H1 (cell line): ENCODE measurements at regions not wholly inside any gene's neighbourhood (a gene's known extent, or its start where the extent isn't known, plus 50 kb on each side); places are given as distances from the start of the nearest gene placed in this dataset.

Source experiments
- CTCF ChIA-PET: fragments of 300-600 bp; sonication (Branson Sonifier 250); formaldehyde crosslinking; loops from one replicate; lab custom pipeline; 2021; ENCODE audit not compliant: partially characterized antibody; lab: Charles Lee
- POLR2A ChIA-PET: fragments of 300-600 bp; sonication (Branson Sonifier 250); formaldehyde crosslinking; loops from one replicate; lab custom pipeline; 2021; ENCODE audit warnings: inconsistent platforms; ENCODE audit not compliant: partially characterized antibody; lab: Charles Lee
- DNase-seq, 2 experiments: peaks; one replicate each; pipeline versions ENCODE4 v3.0.0 to v3.0.0-alpha.2; 2010 to 2022; ENCODE audit warnings: low spot score in 2 of 2, low read depth in 1 of 2, mixed read lengths in 1 of 2
- FAIRE-seq: peaks from 2 replicates; lab custom pipeline; 2011; peaks lifted over from hg19 to GRCh38; lab: Jason Lieb, UNC
- H2AFZ ChIP-seq: 2 replicates; pipeline ENCODE4 v1.8.1; 2012; ENCODE audit warnings: low read length, inconsistent platforms
- H2AK5ac ChIP-seq: 2 replicates; pipeline ENCODE4 v1.6.1; 2013; ENCODE audit warnings: low read depth, low read length
- H2BK120ac ChIP-seq: replicated peaks from 2 replicates; pipeline ENCODE3; 2013; ENCODE audit warnings: low read depth, low read length, inconsistent platforms
- H2BK12ac ChIP-seq: 2 replicates; pipeline ENCODE4 v1.6.1; 2013; ENCODE audit warnings: low read depth, low read length
- H2BK15ac ChIP-seq: 2 replicates; pipeline ENCODE4 v1.6.1; 2013; ENCODE audit warnings: low read length
- H2BK20ac ChIP-seq: 2 replicates; pipeline ENCODE4 v1.6.1; 2013; ENCODE audit warnings: low read length
- H2BK5ac ChIP-seq: 2 replicates; pipeline ENCODE4 v1.6.1; 2013; ENCODE audit warnings: low read depth, low read length
- H3K14ac ChIP-seq: 2 replicates; pipeline ENCODE4 v1.6.1; 2013; ENCODE audit warnings: inconsistent platforms; ENCODE audit not compliant: insufficient read length
- H3K18ac ChIP-seq: 2 replicates; pipeline ENCODE4 v1.6.1; 2013; ENCODE audit warnings: low read length; ENCODE audit errors: extremely low read depth
- H3K23ac ChIP-seq: 2 replicates; pipeline ENCODE4 v1.6.1; 2013; ENCODE audit warnings: inconsistent platforms; ENCODE audit not compliant: insufficient read length
- H3K23me2 ChIP-seq: 2 replicates; pipeline ENCODE4 v1.6.1; 2013; ENCODE audit warnings: low read depth, low read length
- H3K27ac ChIP-seq: 2 replicates; pipeline ENCODE4 v1.6.1; 2011; ENCODE audit warnings: low read depth, low read length, inconsistent platforms
- H3K27me3 ChIP-seq, 4 experiments: replicated peaks in 1 of 4; 1 replicate in 1 of 4; 2 replicates in 3 of 4; pipeline versions ENCODE4 v1.6.1 to v1.8.1; 2011 to 2013; ENCODE audit warnings: low read length in 3 of 4, mild to moderate bottlenecking in 3 of 4, inconsistent platforms in 2 of 4, mixed read lengths in 2 of 4, moderate library complexity in 1 of 4; ENCODE audit not compliant: control insufficient read depth in 3 of 4, insufficient read depth in 3 of 4; ENCODE audit errors: extremely low read depth in 1 of 4
- H3K36me3 ChIP-seq, 4 experiments: 2 replicates each; pipeline versions ENCODE4 v1.6.1 to v1.8.1; 2011 to 2013; ENCODE audit warnings: mild to moderate bottlenecking in 4 of 4, low read length in 3 of 4, moderate library complexity in 2 of 4, control low read depth in 1 of 4, inconsistent platforms in 1 of 4; ENCODE audit not compliant: insufficient read depth in 4 of 4, control insufficient read depth in 2 of 4
- H3K4ac ChIP-seq: replicated peaks from 2 replicates; pipeline ENCODE3; 2013; ENCODE audit warnings: low read length, low read depth, mixed read lengths, inconsistent platforms; ENCODE audit not compliant: insufficient read length
- H3K4me1 ChIP-seq, 4 experiments: replicated peaks in 1 of 4; 1 replicate in 1 of 4; 2 replicates in 3 of 4; pipeline versions ENCODE4 v1.6.1 to v1.8.1; 2011 to 2013; ENCODE audit warnings: low read length in 3 of 4, inconsistent platforms in 2 of 4, mixed read lengths in 1 of 4; ENCODE audit not compliant: insufficient read depth in 4 of 4, control insufficient read depth in 3 of 4
- H3K4me2 ChIP-seq, 2 experiments: 2 replicates each; pipeline versions ENCODE4 v1.6.1 to v1.8.1; 2011 to 2013; ENCODE audit warnings: low read depth in 2 of 2, low read length in 2 of 2, control low read depth in 1 of 2, inconsistent platforms in 1 of 2, mild to moderate bottlenecking in 1 of 2; ENCODE audit not compliant: insufficient read depth in 1 of 2
- H3K4me3 ChIP-seq, 4 experiments: fragments of 200-600, 300-600 bp in 1 of 4; sonication (generic), shearing (Covaris generic), sonication (Bioruptor Twin) in 1 of 4; 2 replicates each; pipeline versions ENCODE4 v1.5.1 to v1.8.1; 2011 to 2016; ENCODE audit warnings: low read length in 4 of 4, low read depth in 3 of 4, control low read depth in 2 of 4, inconsistent platforms in 2 of 4, mild to moderate bottlenecking in 2 of 4, mixed read lengths in 1 of 4, moderate library complexity in 1 of 4; ENCODE audit not compliant: insufficient read depth in 2 of 4; ENCODE audit errors: extremely low read depth in 1 of 4
- H3K56ac ChIP-seq: replicated peaks from 2 replicates; pipeline ENCODE3; 2013; ENCODE audit warnings: low read depth, mild to moderate bottlenecking, mixed read lengths, low read length, inconsistent platforms; ENCODE audit not compliant: insufficient read length
- H3K79me1 ChIP-seq: 2 replicates; pipeline ENCODE4 v1.6.1; 2013; ENCODE audit warnings: low read depth, low read length, control low read depth
- H3K79me2 ChIP-seq, 2 experiments: 2 replicates each; pipeline versions ENCODE4 v1.6.1 to v1.8.1; 2012 to 2013; ENCODE audit warnings: low read length in 2 of 2, mild to moderate bottlenecking in 2 of 2, inconsistent platforms in 1 of 2; ENCODE audit not compliant: insufficient read depth in 2 of 2, control insufficient read depth in 1 of 2
- H3K9ac ChIP-seq, 4 experiments: replicated peaks in 1 of 4; 1 replicate in 1 of 4; 2 replicates in 3 of 4; pipeline versions ENCODE4 v1.6.1 to v1.8.1; 2011 to 2013; ENCODE audit warnings: low read depth in 3 of 4, low read length in 3 of 4, control low read depth in 2 of 4, mild to moderate bottlenecking in 2 of 4, moderate library complexity in 2 of 4, inconsistent platforms in 1 of 4; ENCODE audit errors: extremely low read depth in 1 of 4
- H3K9me3 ChIP-seq, 2 experiments: 2 replicates each; pipeline versions ENCODE4 v1.6.1 to v1.8.1; 2012 to 2013; ENCODE audit warnings: mild to moderate bottlenecking in 2 of 2, moderate library complexity in 2 of 2, control low read depth in 1 of 2, inconsistent platforms in 1 of 2, low read depth in 1 of 2, low read length in 1 of 2, mixed read lengths in 1 of 2; ENCODE audit not compliant: insufficient read depth in 2 of 2
- H4K20me1 ChIP-seq, 2 experiments: replicated peaks in 1 of 2; 2 replicates each; pipeline versions ENCODE3 to v1.8.1; 2011 to 2013; ENCODE audit warnings: inconsistent platforms in 2 of 2, low read length in 2 of 2, mild to moderate bottlenecking in 1 of 2; ENCODE audit not compliant: insufficient read depth in 2 of 2, control insufficient read depth in 1 of 2
- H4K5ac ChIP-seq: 2 replicates; pipeline ENCODE4 v1.6.1; 2013; ENCODE audit warnings: low read length, low read depth, mixed read lengths, inconsistent platforms; ENCODE audit not compliant: insufficient read length
- H4K8ac ChIP-seq: 2 replicates; pipeline ENCODE4 v1.8.0; 2013; ENCODE audit warnings: mild to moderate bottlenecking, moderate library complexity, low read length, inconsistent platforms; ENCODE audit not compliant: insufficient read depth; ENCODE audit errors: extremely low read depth
- H4K91ac ChIP-seq: replicated peaks from 2 replicates; pipeline ENCODE3; 2013; ENCODE audit warnings: low read length, mixed read lengths, inconsistent platforms; ENCODE audit not compliant: insufficient read length
- EGR1 ChIP-seq: IDR thresholded peaks from 2 replicates; pipeline ENCODE4 v1.6.1; 2011; ENCODE audit warnings: low read depth, low read length, borderline replicate concordance
- GABPA ChIP-seq: IDR thresholded peaks from 2 replicates; pipeline ENCODE4 v1.6.1; 2011; ENCODE audit warnings: mild to moderate bottlenecking, low read length, moderate library complexity, borderline replicate concordance; ENCODE audit not compliant: insufficient read depth
- GTF2F1 ChIP-seq: IDR thresholded peaks from 2 replicates; pipeline ENCODE4 v1.6.1; 2012; ENCODE audit warnings: low read depth, low read length, improper control_type of control experiment, borderline replicate concordance
- SIN3A ChIP-seq, 2 experiments: IDR thresholded peaks in 1 of 2; conservative IDR thresholded peaks in 1 of 2; 2 replicates each; pipeline ENCODE4 v1.6.1; 2011 to 2012; ENCODE audit warnings: low read length in 2 of 2, improper control_type of control experiment in 1 of 2, low read depth in 1 of 2, mild to moderate bottlenecking in 1 of 2
- TCF12 ChIP-seq: IDR thresholded peaks from 2 replicates; pipeline ENCODE4 v1.6.1; 2011; ENCODE audit warnings: low read depth, mild to moderate bottlenecking, low read length
- ZNF274 ChIP-seq: IDR thresholded peaks from 2 replicates; pipeline ENCODE4 v1.7.0; 2012; ENCODE audit warnings: low read length, borderline replicate concordance; ENCODE audit errors: extremely low read depth
- WGBS, 2 experiments: shearing (Covaris generic) in 1 of 2; methylation state at CpG; one replicate each; pipeline versions ENCODE4 v1.1.6 to v1.1.7; 2013 to 2015; ENCODE audit warnings: low lambda C conversion rate in 2 of 2, mixed read lengths in 2 of 2, inconsistent platforms in 1 of 2, low coverage in 1 of 2, missing lambda C conversion rate in 1 of 2; ENCODE audit not compliant: insufficient replicate concordance in 2 of 2, insufficient coverage in 1 of 2, insufficient read length in 1 of 2; ENCODE audit errors: extremely low coverage in 1 of 2, missing lambda C conversion rate in 1 of 2; 5-methylcytosine and 5-hydroxymethylcytosine counted together

GRCh38 chr18:45304558-45304957 is 310.7 kb upstream of the SLC14A2 start:
- Histone ChIP-seq H2AFZ (no peak overlapping the region), H3K23me2 (no peaks in the 10 kb centered on the region), H3K36me3 (no peaks in the 10 kb centered on the region), H3K23ac (no peak overlapping the region), H2BK12ac (no peak overlapping the region), H2BK5ac (no peak overlapping the region), H3K4me2 (no peak overlapping the region), H2AK5ac (no peak overlapping the region), H4K20me1 (no peaks in the 10 kb centered on the region), H3K9me3 (no peaks in the 10 kb centered on the region), H2BK15ac (no peak overlapping the region), H3K18ac (no peak overlapping the region), H3K14ac (no peak overlapping the region), H3K27ac (no peak overlapping the region), H2BK120ac (no peak overlapping the region), H4K91ac (no peak overlapping the region), H3K79me2 (no peaks in the 10 kb centered on the region), H2BK20ac (no peak overlapping the region), H3K4me3 (no peak overlapping the region), H3K27me3 (no peaks in the 10 kb centered on the region), H3K9ac (no peak overlapping the region), H3K4me1 (no peaks in the 10 kb centered on the region), H3K56ac (no peak overlapping the region), H4K8ac (no peak overlapping the region), H4K5ac (no peak overlapping the region), H3K4ac (no peak overlapping the region), H3K79me1 (no peaks in the 10 kb centered on the region)
- POLR2A ChIA-PET = no interaction called here
- FAIRE-seq (no peak), DNase-seq (no peak)
- CTCF ChIA-PET = interaction anchor here (1.4 to 2.2 kb wide), 2 partner anchors 12 to 83 kb away, joined by 3 to 11 read pairs; no protein-coding TSS in a partner anchor
- WGBS, 2 experiments = 100% methylated on average over 1 of the region's 1 CpG; no CpG with 5 or more reads in 1 of the 2 experiments
- TF ChIP-seq EGR1 (no peak), TCF12 (no peak), SIN3A (conservative IDR thresholded peaks at IDR 0.05 in 1 of 2, IDR thresholded peaks at IDR 0.05 in 1 of 2; ENCODE audit: low read depth in 1 of 2, low read length in 2 of 2) (no peak), GABPA (no peak), ZNF274 (no peak), GTF2F1 (no peak)
